ENCODE measurements at regions not wholly inside any gene's neighbourhood (a gene's known extent, or its start where the extent isn't known, plus 50 kb on each side); places are given as distances from the start of the nearest gene placed in this dataset.

DNA sequence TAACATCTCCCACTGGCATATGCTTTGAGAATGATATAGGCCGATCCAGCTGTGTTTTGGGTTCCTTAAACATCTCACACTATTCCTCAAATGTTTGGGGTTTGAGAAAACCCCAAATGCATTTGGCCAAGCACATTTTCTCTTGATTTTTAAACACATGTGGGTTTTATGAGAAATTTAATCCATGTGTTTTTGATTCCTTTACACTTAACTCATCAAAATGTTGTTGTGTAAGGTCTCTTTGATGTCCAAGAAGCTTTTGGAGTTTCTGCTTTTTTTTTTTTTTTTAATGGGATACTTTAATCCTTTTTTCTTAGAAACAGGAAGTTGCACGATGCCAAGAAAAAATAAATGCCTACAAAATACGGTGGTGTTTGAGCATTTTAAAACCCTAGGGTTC, 339.8 kb upstream of the TCF4 start:
- no peaks in the 10 kb centered on the region for H3K4me1 ChIP-seq
- no peaks in the 10 kb centered on the region for H3K36me3 ChIP-seq
- TF ChIP-seq POLR2A (IDR thresholded peaks at IDR 0.05) (no peak), POLR2AphosphoS5 (IDR thresholded peaks at IDR 0.05) (no peak), EP300 (IDR thresholded peaks at IDR 0.05) (no peak)
- TF ChIP-seq, protein P1, sequence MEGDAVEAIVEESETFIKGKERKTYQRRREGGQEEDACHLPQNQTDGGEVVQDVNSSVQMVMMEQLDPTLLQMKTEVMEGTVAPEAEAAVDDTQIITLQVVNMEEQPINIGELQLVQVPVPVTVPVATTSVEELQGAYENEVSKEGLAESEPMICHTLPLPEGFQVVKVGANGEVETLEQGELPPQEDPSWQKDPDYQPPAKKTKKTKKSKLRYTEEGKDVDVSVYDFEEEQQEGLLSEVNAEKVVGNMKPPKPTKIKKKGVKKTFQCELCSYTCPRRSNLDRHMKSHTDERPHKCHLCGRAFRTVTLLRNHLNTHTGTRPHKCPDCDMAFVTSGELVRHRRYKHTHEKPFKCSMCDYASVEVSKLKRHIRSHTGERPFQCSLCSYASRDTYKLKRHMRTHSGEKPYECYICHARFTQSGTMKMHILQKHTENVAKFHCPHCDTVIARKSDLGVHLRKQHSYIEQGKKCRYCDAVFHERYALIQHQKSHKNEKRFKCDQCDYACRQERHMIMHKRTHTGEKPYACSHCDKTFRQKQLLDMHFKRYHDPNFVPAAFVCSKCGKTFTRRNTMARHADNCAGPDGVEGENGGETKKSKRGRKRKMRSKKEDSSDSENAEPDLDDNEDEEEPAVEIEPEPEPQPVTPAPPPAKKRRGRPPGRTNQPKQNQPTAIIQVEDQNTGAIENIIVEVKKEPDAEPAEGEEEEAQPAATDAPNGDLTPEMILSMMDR (IDR thresholded peaks at IDR 0.05), result no peak
- DNase-seq, result no peak
- WGBS, 2 donors, result 53 to 68% methylated on average over 3 of the region's 3 CpGs
- no peaks in the 10 kb centered on the region for H3K9me3 ChIP-seq
- H3K4me3 ChIP-seq, result no peak overlapping the region
- intact Hi-C loops (cut with DNase I), result no loop called here
- no peak overlapping the region for H3K27ac ChIP-seq
- H3K27me3 ChIP-seq, result no peaks in the 10 kb centered on the region

DNA sequence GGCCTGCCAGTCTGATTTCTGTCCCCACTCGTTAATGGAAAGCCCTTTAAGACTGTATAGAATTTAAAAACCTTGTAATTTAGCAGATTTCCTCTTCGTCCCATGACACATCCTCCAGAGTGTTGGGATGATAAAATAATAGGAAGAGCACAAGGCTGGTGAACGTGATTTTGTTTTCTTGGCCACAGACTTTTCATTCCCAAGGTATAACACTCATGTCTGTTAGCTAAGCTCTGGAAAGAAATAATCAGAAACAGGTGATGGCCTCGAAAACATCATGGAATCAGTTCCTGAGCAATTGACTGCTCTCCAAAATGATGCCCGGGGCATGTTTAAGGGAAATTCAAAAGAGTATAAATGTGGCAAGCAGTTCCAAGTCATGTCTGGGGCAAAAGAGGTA, 337.8 kb upstream of the TCF4 start:
- no peak overlapping the region for H3K27ac ChIP-seq
- H3K4me3 ChIP-seq, result no peak overlapping the region
- H3K9me3 ChIP-seq, result no peaks in the 10 kb centered on the region
- 58 to 84% methylated on average over 5 of the region's 5 CpGs for WGBS, 2 donors
- DNase-seq, result no peak
- no peaks in the 10 kb centered on the region for H3K36me3 ChIP-seq
- intact Hi-C loops (cut with DNase I), result no loop called here
- TF ChIP-seq, protein P1 (IDR thresholded peaks at IDR 0.05), result no peak
- TF ChIP-seq POLR2A (IDR thresholded peaks at IDR 0.05) (no peak), EP300 (IDR thresholded peaks at IDR 0.05) (no peak), POLR2AphosphoS5 (IDR thresholded peaks at IDR 0.05) (no peak)
- no peaks in the 10 kb centered on the region for H3K27me3 ChIP-seq
- no peaks in the 10 kb centered on the region for H3K4me1 ChIP-seq

DNA sequence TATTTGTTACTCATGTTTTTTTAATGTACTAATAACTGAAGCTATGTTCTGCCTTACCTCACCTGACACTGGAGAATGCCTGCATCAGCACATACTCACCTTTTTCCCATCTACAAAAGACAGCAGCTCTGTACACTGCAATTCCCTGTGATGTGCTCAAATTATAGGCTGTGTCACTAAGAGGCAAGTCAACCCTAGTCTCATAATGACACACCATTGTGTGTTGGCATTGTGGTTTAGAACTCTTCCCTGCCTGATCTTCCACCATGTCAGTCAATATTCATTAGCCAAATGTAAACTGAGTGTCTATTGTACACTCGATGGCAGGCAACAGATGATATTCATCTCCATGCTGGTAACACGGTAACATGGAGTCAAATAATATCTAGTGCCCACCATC, 332.1 kb upstream of the TCF4 start:
- TF ChIP-seq, protein P1 (IDR thresholded peaks at IDR 0.05), result no peak
- TF ChIP-seq POLR2A (IDR thresholded peaks at IDR 0.05) (no peak), POLR2AphosphoS5 (IDR thresholded peaks at IDR 0.05) (no peak)
- no peaks in the 10 kb centered on the region for H3K27me3 ChIP-seq
- H3K9me3 ChIP-seq, result no peaks in the 10 kb centered on the region
- DNase-seq, result no peak
- H3K36me3 ChIP-seq, result no peaks in the 10 kb centered on the region
- no peak overlapping the region for H3K4me3 ChIP-seq
- intact Hi-C loops (cut with DNase I), result no loop called here
- no peak overlapping the region for H3K27ac ChIP-seq
- H3K4me1 ChIP-seq, result peaks cover 0 to 4% (median 0%) of the 10 kb centered on the region in 4 donors
- WGBS, 2 donors, result 90 to 95% methylated on average over 2 of the region's 2 CpGs

DNA sequence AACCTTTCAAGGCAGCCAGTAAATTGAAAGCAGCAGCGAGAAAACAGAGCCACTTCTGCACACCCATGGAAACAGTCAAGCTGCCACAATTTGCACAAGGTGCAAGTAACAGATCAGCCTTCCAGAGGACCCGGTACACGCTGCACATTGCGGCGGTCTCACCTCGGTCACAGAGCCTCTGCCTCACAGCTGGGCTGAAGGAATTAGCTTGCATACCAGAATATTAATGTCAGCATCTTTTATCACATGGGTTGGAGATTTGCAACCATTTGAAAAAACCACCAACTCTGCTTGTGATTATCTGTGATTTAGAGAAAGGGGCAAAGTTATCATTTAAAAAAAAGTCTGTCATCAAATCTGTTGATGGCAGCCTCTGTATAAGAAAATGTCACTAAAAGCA, 330.5 kb upstream of the TCF4 start:
- Histone ChIP-seq H3K27me3 (no peaks in the 10 kb centered on the region), H3K27ac (no peak overlapping the region), H3K36me3 (no peaks in the 10 kb centered on the region), H3K9me3 (no peaks in the 10 kb centered on the region), H3K4me3 (no peak overlapping the region), H3K4me1 (peaks cover 0 to 4% (median 0%) of the 10 kb centered on the region in 4 donors)
- DNase-seq, result no peak
- TF ChIP-seq POLR2AphosphoS5 (IDR thresholded peaks at IDR 0.05) (no peak), POLR2A (IDR thresholded peaks at IDR 0.05) (no peak), EP300 (IDR thresholded peaks at IDR 0.05) (no peak)
- TF ChIP-seq, protein P1 (IDR thresholded peaks at IDR 0.05), result no peak
- intact Hi-C loops (cut with DNase I), result no loop called here
- 68 to 70% methylated on average over 6 of the region's 6 CpGs for WGBS, 2 donors

DNA sequence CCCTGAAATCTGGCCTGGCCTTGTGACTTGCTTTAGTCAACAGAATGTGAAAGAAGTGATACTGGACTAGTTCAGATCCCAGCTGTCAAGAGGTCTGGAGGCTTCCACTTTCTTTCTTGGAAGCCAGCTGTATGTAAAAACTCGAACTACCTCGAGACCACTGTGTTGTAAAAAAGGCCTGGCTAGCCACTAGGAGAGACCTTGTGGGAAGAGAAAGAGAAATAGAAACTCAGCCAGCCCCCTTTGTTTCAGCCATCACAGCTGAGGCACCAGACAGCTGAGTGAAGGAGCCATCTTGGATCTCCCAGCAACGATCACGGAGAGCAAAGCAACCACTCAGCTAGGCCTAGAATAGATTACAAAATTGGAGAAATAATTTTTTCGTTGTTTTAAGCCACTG, 324.9 kb upstream of the TCF4 start:
- intact Hi-C loops (cut with DNase I), result no loop called here
- TF ChIP-seq, protein P1 (IDR thresholded peaks at IDR 0.05), result no peak
- TF ChIP-seq EP300 (IDR thresholded peaks at IDR 0.05) (no peak), POLR2A (IDR thresholded peaks at IDR 0.05) (no peak), POLR2AphosphoS5 (IDR thresholded peaks at IDR 0.05) (no peak)
- peaks cover 0 to under 1% (median 0%) of the 10 kb centered on the region in 4 donors for H3K4me1 ChIP-seq
- H3K27me3 ChIP-seq, result no peaks in the 10 kb centered on the region
- H3K4me3 ChIP-seq, result no peak overlapping the region
- DNase-seq, result no peak
- no peak overlapping the region for H3K27ac ChIP-seq
- WGBS, 2 donors, result 76 to 90% methylated on average over 5 of the region's 5 CpGs
- no peaks in the 10 kb centered on the region for H3K36me3 ChIP-seq
- no peaks in the 10 kb centered on the region for H3K9me3 ChIP-seq

All from sigmoid colon (tissue), 6 donors.